ENCODE measurements at regions not wholly inside any gene's neighbourhood (a gene's known extent, or its start where the extent isn't known, plus 50 kb on each side); places are given as distances from the start of the nearest gene placed in this dataset.
"Not testable (repeated sequence)": the region's sequence is repeated elsewhere in the genome, so short reads cannot be mapped to it uniquely, and the experiment has no call there.

GRCh38 chr18:53920312-53921075 lies 304.0 kb downstream of the MBD2 start:
- no peak for DNase-seq (ENCODE audit: low read depth)

- DNase-seq (ENCODE audit: low read depth): no peak
Observed at GRCh38 chr18:53918091-53918490, 306.4 kb downstream of the MBD2 start.

- no peak for DNase-seq (ENCODE audit: low read depth)
Observed at GRCh38 chr18:53911200-53911599, 313.3 kb downstream of the MBD2 start.

GRCh38 chr18:53909668-53910067 lies 314.8 kb downstream of the MBD2 start:
- no peak for DNase-seq (ENCODE audit: low read depth)

GRCh38 chr18:53907921-53908320 lies 316.5 kb downstream of the MBD2 start:
- DNase-seq (ENCODE audit: low read depth): no peak

- DNase-seq (ENCODE audit: low read depth): no peak
Observed at GRCh38 chr18:53906681-53907080, 317.8 kb downstream of the MBD2 start.

GRCh38 chr18:53894675-53895442 lies 329.6 kb downstream of the MBD2 start:
- no peak for DNase-seq (ENCODE audit: low read depth)

- no peak for DNase-seq (ENCODE audit: low read depth)
Observed at GRCh38 chr18:53887447-53887846, 337.0 kb downstream of the MBD2 start.

- no peak for DNase-seq (ENCODE audit: low read depth)
Observed at GRCh38 chr18:53886058-53886457, 338.4 kb downstream of the MBD2 start.

GRCh38 chr18:53883771-53884170 lies 340.7 kb downstream of the MBD2 start:
- DNase-seq (ENCODE audit: low read depth): no peak

GRCh38 chr18:53874103-53874502 lies 350.4 kb downstream of the MBD2 start:
- no peak for DNase-seq (ENCODE audit: low read depth)

- no peak for DNase-seq (ENCODE audit: low read depth)
Observed at GRCh38 chr18:53864770-53865169, 359.7 kb downstream of the MBD2 start.

- no peak for DNase-seq (ENCODE audit: low read depth)
Observed at GRCh38 chr18:53862921-53863320, 361.5 kb downstream of the MBD2 start.

GRCh38 chr18:53861185-53861584 lies 363.3 kb downstream of the MBD2 start:
- DNase-seq (ENCODE audit: low read depth): no peak

- no peak for DNase-seq (ENCODE audit: low read depth)
Observed at GRCh38 chr18:53859764-53860163, 364.7 kb downstream of the MBD2 start.

GRCh38 chr18:53850902-53851301 lies 373.6 kb downstream of the MBD2 start:
- DNase-seq (ENCODE audit: low read depth): no peak

GRCh38 chr18:53843763-53844162 lies 380.7 kb downstream of the MBD2 start:
- no peak for DNase-seq (ENCODE audit: low read depth)

- no peak for DNase-seq (ENCODE audit: low read depth)
Observed at GRCh38 chr18:53843113-53843760, 381.2 kb downstream of the MBD2 start.

GRCh38 chr18:53838746-53839145 lies 385.7 kb downstream of the MBD2 start:
- DNase-seq (ENCODE audit: low read depth): no peak

- DNase-seq (ENCODE audit: low read depth): not testable (repeated sequence)
Observed at GRCh38 chr18:53821141-53821540, 403.3 kb downstream of the MBD2 start.

- no peak for DNase-seq (ENCODE audit: low read depth)
Observed at GRCh38 chr18:53819671-53820070, 404.8 kb downstream of the MBD2 start.

- DNase-seq (ENCODE audit: low read depth): no peak
Observed at GRCh38 chr18:53819174-53819573, 405.3 kb downstream of the MBD2 start.
